GM13977 (cell line): ENCODE measurements at regions not wholly inside any gene's neighbourhood (a gene's known extent, or its start where the extent isn't known, plus 50 kb on each side); places are given as distances from the start of the nearest gene placed in this dataset.

Experiments used
- DNase-seq: peaks from one replicate; pipeline ENCODE4 v3.0.0; 2012; ENCODE audit warnings: low spot score
- in situ Hi-C: fragments of 300-500 bp; cut with MboI; formaldehyde crosslinking; loops from one replicate; pipeline ENCODE4 v1.12.0; 2022; ENCODE audit warnings: low sequenced_read_pairs, low pct_unique_long_range_greater_than_20kb, mixed read lengths, inconsistent platforms; ENCODE audit not compliant: unreplicated experiment
- TF ChIP-seq, protein P1 (sequence below): IDR thresholded peaks from 2 replicates; pipeline ENCODE4 v1.5.1; 2012; ENCODE audit warnings: mild to moderate bottlenecking, control low read depth; ENCODE audit not compliant: insufficient read depth; ENCODE audit errors: extremely low read depth, missing control alignments

DNA sequence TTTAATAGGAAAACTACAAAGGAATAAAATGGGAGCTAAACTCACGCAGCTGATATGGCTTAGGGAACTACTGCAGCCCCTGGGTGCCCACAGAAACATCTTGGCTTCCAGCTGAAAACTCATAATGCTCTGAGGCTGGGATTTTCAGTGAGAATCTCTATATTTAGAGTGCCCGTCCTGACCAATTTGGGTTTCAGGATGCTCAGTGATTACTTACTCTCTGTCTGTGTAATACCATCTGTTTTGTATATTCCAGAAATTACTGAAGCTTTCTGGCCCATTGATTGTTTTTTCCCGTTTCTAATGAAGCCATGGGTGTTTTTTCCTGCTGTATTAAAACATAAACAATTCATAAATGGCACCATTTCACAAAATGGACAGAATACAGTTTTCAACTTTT lies 50.6 kb upstream of the ZNF385D start:
- DNase-seq, result no peak
- TF ChIP-seq, protein P1, sequence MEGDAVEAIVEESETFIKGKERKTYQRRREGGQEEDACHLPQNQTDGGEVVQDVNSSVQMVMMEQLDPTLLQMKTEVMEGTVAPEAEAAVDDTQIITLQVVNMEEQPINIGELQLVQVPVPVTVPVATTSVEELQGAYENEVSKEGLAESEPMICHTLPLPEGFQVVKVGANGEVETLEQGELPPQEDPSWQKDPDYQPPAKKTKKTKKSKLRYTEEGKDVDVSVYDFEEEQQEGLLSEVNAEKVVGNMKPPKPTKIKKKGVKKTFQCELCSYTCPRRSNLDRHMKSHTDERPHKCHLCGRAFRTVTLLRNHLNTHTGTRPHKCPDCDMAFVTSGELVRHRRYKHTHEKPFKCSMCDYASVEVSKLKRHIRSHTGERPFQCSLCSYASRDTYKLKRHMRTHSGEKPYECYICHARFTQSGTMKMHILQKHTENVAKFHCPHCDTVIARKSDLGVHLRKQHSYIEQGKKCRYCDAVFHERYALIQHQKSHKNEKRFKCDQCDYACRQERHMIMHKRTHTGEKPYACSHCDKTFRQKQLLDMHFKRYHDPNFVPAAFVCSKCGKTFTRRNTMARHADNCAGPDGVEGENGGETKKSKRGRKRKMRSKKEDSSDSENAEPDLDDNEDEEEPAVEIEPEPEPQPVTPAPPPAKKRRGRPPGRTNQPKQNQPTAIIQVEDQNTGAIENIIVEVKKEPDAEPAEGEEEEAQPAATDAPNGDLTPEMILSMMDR, result no peak

DNA sequence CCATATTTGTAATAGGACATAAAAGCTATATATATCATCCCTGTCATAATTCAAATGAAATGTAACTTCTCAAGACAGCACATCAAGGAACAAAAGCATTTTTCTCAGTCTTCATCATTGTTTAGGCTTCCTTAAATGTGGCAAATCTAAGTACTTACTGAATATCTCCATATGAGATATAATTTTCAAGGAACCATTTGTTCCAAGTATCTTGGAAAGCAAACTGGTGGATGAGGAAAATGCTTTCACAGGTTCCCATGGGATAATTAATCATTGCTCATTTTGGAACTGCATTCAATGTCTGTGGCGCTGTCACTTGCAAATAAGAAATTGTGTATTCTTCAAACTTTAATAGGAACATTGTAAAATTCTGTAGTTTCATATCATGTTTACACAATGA lies 52.6 kb upstream of the ZNF385D start:
- DNase-seq, result no peak
- in situ Hi-C loops, result no loop called here
- TF ChIP-seq, protein P1, result no peak

More for the DNA sequence above, 50.6 kb upstream of the ZNF385D start:
- in situ Hi-C loops, result no loop called here

DNA sequence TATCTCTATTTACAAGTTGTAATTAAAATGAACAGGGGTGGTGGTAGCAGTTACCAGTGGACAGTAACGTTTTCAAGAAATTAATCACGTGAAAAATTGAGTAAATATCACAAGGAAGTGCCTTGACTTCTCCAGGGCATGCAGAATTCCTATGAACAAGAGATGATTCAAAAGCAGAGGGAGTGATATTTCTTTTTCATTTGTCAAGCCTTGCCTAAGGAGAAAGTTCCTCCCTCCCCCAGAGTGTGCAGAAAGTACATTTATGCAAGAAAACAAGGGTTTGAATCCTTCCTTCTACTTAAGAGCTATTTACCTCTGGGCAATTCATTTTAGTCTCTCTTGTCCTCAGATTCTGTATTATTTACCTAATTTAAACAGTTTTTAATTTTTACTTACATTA lies 53.3 kb upstream of the ZNF385D start:
- TF ChIP-seq, protein P1, result no peak
- no peak for DNase-seq
- in situ Hi-C loops, result no loop called here

DNA sequence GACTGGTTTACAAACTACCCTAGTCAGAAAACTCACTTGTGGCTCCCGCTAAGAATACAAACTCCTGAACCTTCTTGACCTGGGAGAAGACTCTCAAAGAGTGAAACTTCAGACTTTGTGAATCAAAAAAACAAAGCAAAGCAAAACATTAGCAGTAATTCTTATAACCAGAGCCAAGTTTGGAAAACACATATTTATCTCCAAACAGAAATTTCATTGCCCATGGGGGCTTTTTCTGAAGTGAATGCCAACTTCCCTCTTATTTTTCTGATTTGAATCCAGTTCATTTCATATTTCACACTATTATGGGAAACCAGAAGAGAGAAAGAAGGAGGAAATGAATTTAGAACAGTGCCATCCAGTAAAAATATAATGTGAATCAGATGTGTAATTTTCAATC lies 55.7 kb upstream of the ZNF385D start:
- in situ Hi-C loops, result no loop called here
- DNase-seq, result no peak
- TF ChIP-seq, protein P1, result no peak

DNA sequence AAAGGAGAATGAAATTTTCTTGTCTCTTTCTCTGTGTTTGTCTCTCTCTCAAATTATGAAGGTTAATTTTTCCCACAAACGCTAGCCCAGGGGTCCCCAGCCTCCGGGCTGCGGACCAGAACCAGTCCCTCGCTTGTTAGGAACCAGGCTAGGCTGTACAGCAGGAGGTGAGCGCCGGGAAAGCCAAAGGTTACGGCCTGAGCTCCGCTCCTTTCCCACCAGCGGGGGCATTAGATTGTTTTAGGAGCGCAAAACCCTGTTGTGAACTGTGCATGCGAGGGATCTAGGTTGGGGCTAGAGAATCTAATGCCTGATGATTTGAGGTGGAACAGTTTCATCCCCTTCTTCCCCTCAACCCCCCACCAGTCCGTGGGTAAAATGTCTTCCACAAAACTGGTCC lies 74.7 kb upstream of the ZNF385D start:
- in situ Hi-C loops, result no loop called here
- DNase-seq, result no peak
- TF ChIP-seq, protein P1, result no peak

DNA sequence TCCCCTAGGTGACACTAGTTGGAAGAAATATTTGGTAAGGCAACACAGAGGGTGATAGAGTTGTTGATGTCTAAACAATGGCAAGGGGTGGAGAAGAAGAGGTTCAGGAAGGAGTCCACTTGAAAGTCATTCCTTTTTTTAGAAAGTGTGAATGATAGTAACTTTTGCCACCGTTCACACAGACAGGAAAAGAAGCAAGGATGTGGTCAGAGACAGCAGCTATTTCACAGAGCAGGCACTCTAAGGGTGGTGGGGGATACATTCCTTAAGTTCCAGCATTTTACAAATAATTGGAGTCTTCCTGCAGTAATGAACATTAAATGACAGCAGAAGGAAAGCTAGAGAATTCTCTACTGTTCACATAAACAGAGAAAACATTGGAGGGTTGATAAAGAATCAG lies 75.4 kb upstream of the ZNF385D start:
- DNase-seq, result no peak
- in situ Hi-C loops, result no loop called here
- TF ChIP-seq, protein P1, result no peak

DNA sequence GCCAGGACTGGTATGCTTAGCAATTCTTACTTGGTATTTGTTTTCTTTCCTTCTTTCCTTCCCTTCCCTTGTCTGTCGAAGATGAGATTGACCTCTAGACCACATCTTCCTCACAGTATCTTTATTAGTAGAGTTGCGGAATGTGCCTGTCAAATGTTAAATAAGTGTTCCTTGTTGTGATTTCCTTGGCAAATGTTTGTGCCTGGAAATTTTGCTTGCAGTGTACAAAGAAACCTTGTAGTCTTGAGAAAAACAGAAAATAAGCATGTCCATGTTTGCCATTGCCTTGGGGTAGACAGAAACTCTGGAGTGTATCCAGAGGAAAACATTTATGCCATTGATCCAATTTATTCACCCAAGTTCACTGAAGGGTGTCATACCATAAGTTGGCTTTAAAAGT lies 79.5 kb upstream of the ZNF385D start:
- TF ChIP-seq, protein P1, result no peak
- in situ Hi-C loops, result no loop called here
- DNase-seq, result no peak
